HepG2 (cell line): ENCODE measurements at regions not wholly inside any gene's neighbourhood (a gene's known extent, or its start where the extent isn't known, plus 50 kb on each side); places are given as distances from the start of the nearest gene placed in this dataset.

Experiments used
- CBX1 ChIP-seq: IDR thresholded peaks from one replicate; pipeline ENCODE4 v1.6.1; 2016; ENCODE audit warnings: antibody characterized with exemption, low read depth
- CBX2 ChIP-seq, 2 experiments: fragments of 200-600 bp in 1 of 2; sonication (generic); formaldehyde crosslinking in 1 of 2; IDR thresholded peaks; 2 replicates each; pipeline versions ENCODE4 v1.7.0 to v1.8.1; 2018 to 2022; ENCODE audit warnings: low read depth in 2 of 2, low read length in 1 of 2, mild to moderate bottlenecking in 1 of 2, missing genetic modification reagents in 1 of 2
- CEBPB ChIP-seq: IDR thresholded peaks from 2 replicates; pipeline ENCODE4 v1.6.1; 2011; ENCODE audit warnings: low read depth, low read length, improper control_type of control experiment, borderline replicate concordance
- MAFK ChIP-seq, 2 experiments: IDR thresholded peaks in 1 of 2; conservative IDR thresholded peaks in 1 of 2; 2 replicates each; pipeline ENCODE4 v1.6.1; 2011; ENCODE audit warnings: improper control_type of control experiment in 2 of 2, low read length in 2 of 2
- POLR2A ChIP-seq, 2 experiments: IDR thresholded peaks; 2 replicates each; pipeline ENCODE4 v1.6.1; 2011; ENCODE audit warnings: low read depth in 2 of 2, low read length in 2 of 2, mild to moderate bottlenecking in 1 of 2, moderate library complexity in 1 of 2; ENCODE audit not compliant: insufficient read depth in 1 of 2
- RFX1 ChIP-seq: fragments of 450-650 bp; IDR thresholded peaks from 2 replicates; pipeline ENCODE4 v1.6.1; 2017
- ZNF569 ChIP-seq: sonication (generic); formaldehyde crosslinking; IDR thresholded peaks from 2 replicates; pipeline ENCODE4 v1.5.0; 2020; ENCODE audit warnings: mild to moderate bottlenecking, missing genetic modification reagents, moderate library complexity, borderline replicate concordance
- TF ChIP-seq, protein P1 (sequence below): sonication (generic); formaldehyde crosslinking; IDR thresholded peaks from 2 replicates; pipeline ENCODE4 v1.5.0; 2020; ENCODE audit warnings: mild to moderate bottlenecking, missing genetic modification reagents, moderate library complexity
- TF ChIP-seq, protein P2 (sequence below): sonication (generic); formaldehyde crosslinking; IDR thresholded peaks from 2 replicates; pipeline ENCODE4 v1.4.0; 2020; ENCODE audit warnings: missing genetic modification reagents
- TF ChIP-seq, protein P3 (sequence below): IDR thresholded peaks from 2 replicates; pipeline ENCODE4 v1.6.1; 2016
- TF ChIP-seq, protein P4 (sequence below): sonication (generic); formaldehyde crosslinking; IDR thresholded peaks from 2 replicates; pipeline ENCODE4 v1.8.0; 2022; ENCODE audit warnings: missing genetic modification reagents, mild to moderate bottlenecking, moderate library complexity, borderline replicate concordance

DNA sequence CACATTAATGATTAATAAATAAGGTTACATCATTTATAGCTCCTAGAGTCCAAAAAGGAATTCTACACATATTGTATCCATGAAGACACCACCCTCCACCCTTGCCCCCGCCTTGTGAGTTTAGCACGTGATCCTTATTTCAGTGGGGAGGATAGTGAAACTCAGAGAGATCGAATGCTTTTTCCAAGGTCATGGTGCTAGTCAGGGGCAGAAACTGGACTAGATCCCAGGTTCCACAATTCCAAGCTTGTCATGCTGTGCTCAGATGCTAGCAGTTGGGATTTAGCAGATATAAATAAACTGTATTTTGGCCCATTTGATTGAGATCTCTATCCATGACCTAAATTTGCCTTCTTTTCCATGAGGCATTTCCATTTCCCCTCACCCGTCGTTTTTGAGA, 227.4 kb upstream of the THRB start:
- TF ChIP-seq RFX1 (no peak), CEBPB (no peak), POLR2A (IDR thresholded peaks at IDR 0.05; ENCODE audit: insufficient read depth in 1 of 2, low read depth in 2 of 2, low read length in 2 of 2) (no peak), CBX1 (no peak), MAFK (conservative IDR thresholded peaks at IDR 0.05 in 1 of 2, IDR thresholded peaks at IDR 0.05 in 1 of 2; ENCODE audit: low read length in 2 of 2) (no peak), ZNF569 (CRISPR knock-in tag) (no peak), CBX2 (IDR thresholded peaks at IDR 0.05; ENCODE audit: low read depth, low read length) (no peak), CBX2 (CRISPR knock-in tag; IDR thresholded peaks at IDR 0.05; ENCODE audit: low read depth) (no peak)
- TF ChIP-seq, protein P1, sequence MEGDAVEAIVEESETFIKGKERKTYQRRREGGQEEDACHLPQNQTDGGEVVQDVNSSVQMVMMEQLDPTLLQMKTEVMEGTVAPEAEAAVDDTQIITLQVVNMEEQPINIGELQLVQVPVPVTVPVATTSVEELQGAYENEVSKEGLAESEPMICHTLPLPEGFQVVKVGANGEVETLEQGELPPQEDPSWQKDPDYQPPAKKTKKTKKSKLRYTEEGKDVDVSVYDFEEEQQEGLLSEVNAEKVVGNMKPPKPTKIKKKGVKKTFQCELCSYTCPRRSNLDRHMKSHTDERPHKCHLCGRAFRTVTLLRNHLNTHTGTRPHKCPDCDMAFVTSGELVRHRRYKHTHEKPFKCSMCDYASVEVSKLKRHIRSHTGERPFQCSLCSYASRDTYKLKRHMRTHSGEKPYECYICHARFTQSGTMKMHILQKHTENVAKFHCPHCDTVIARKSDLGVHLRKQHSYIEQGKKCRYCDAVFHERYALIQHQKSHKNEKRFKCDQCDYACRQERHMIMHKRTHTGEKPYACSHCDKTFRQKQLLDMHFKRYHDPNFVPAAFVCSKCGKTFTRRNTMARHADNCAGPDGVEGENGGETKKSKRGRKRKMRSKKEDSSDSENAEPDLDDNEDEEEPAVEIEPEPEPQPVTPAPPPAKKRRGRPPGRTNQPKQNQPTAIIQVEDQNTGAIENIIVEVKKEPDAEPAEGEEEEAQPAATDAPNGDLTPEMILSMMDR (CRISPR knock-in tag) = no peak
- TF ChIP-seq, protein P2, sequence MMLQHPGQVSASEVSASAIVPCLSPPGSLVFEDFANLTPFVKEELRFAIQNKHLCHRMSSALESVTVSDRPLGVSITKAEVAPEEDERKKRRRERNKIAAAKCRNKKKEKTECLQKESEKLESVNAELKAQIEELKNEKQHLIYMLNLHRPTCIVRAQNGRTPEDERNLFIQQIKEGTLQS = no peak
- TF ChIP-seq, protein P3, sequence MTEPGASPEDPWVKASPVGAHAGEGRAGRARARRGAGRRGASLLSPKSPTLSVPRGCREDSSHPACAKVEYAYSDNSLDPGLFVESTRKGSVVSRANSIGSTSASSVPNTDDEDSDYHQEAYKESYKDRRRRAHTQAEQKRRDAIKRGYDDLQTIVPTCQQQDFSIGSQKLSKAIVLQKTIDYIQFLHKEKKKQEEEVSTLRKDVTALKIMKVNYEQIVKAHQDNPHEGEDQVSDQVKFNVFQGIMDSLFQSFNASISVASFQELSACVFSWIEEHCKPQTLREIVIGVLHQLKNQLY (CRISPR knock-in tag) = no peak
- TF ChIP-seq, protein P4, sequence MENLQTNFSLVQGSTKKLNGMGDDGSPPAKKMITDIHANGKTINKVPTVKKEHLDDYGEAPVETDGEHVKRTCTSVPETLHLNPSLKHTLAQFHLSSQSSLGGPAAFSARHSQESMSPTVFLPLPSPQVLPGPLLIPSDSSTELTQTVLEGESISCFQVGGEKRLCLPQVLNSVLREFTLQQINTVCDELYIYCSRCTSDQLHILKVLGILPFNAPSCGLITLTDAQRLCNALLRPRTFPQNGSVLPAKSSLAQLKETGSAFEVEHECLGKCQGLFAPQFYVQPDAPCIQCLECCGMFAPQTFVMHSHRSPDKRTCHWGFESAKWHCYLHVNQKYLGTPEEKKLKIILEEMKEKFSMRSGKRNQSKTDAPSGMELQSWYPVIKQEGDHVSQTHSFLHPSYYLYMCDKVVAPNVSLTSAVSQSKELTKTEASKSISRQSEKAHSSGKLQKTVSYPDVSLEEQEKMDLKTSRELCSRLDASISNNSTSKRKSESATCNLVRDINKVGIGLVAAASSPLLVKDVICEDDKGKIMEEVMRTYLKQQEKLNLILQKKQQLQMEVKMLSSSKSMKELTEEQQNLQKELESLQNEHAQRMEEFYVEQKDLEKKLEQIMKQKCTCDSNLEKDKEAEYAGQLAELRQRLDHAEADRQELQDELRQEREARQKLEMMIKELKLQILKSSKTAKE (CRISPR knock-in tag) = no peak
